RPMI8226 (cell line): ENCODE measurements at regions not wholly inside any gene's neighbourhood (a gene's known extent, or its start where the extent isn't known, plus 50 kb on each side); places are given as distances from the start of the nearest gene placed in this dataset.
"Not testable (repeated sequence)": the region's sequence is repeated elsewhere in the genome, so short reads cannot be mapped to it uniquely, and the experiment has no call there.

Experiments used
- DNase-seq: peaks from one replicate; pipeline ENCODE4 v3.0.0-alpha.2; 2015

DNA sequence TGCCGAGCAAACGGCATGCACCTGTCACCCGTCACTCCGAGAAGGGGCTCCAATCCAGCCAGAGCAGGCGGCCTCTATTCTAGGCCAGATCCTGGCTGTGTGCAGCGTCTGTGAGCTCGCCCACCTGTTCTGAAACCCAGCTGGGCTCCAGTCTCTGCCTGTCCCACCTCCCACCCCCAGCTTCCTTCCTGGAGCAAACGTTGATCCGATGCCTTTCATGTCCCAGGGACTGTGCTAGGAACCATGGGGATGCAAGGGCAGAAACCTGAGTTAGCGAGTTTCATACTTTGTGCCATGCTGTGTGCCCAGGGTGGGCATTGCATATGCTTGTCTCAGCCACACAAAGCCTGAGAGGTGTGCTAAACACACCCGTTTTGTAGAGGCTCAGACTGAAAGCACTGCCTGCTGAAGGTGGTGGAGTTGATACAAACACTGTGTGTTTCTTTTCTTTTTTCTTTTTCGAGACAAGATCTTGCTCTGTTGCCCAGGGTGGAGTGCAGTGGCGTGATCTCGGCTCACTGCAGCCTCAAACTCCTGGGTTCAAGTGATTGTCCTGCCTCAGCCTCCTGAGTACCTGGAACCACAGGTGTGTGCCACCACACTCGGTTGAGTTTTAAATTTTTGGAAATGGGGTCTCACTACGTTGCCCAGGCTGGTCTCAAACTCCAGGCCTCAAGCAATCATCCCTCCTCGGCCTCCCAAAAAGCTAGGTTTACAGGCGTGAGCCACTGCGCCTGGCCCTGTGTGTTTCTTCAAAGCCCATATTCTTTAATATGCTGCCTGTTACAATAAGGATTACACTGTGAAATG is 84.1 kb upstream of the MED13L start:
- peak; percentile 95 for DNase-seq

DNA sequence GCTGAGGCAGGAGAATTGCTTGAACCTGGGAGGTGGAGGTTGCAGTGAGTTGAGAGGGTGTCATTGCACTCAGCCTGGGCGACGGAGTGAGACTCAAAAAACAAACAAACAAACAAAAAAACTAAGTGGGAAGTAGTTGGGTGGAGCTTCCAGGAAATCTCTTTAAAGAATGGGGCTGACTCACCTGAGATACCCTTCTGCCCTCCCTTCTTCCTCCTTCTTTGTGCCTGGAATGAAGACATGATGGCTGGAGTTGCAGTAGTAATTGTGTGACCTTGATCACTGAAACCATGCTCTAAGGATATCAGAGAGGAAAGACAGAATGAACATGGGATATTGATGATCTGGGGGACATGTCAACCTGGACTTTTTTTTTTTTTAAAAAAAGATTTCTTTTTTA is 87.6 kb upstream of the MED13L start:
- no peak for DNase-seq

GRCh38 chr12:116365606-116366455 is 88.3 kb upstream of the MED13L start:
- no peak for DNase-seq

- no peak for DNase-seq
Observed at GRCh38 chr12:116366456-116366776, 88.9 kb upstream of the MED13L start.

DNA sequence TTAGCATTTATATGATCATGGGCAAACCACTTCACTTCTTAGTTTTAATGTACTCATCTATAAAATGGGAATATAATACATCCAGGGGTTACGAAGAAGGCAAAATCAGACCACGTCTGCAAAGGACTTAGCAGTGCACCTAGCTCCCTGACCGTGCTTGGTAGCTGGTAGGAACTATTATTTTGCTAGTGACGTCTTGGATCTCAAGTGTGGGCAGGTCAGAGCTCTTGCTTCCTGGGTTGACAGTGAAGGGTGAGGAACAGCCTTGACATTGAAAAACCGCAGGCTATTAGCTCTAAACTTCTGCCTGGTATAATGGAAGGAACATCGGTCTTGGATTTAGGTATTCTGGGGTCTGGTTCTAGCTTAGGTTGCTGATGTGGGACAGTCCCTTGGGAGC is 89.3 kb upstream of the MED13L start:
- no peak for DNase-seq

DNA sequence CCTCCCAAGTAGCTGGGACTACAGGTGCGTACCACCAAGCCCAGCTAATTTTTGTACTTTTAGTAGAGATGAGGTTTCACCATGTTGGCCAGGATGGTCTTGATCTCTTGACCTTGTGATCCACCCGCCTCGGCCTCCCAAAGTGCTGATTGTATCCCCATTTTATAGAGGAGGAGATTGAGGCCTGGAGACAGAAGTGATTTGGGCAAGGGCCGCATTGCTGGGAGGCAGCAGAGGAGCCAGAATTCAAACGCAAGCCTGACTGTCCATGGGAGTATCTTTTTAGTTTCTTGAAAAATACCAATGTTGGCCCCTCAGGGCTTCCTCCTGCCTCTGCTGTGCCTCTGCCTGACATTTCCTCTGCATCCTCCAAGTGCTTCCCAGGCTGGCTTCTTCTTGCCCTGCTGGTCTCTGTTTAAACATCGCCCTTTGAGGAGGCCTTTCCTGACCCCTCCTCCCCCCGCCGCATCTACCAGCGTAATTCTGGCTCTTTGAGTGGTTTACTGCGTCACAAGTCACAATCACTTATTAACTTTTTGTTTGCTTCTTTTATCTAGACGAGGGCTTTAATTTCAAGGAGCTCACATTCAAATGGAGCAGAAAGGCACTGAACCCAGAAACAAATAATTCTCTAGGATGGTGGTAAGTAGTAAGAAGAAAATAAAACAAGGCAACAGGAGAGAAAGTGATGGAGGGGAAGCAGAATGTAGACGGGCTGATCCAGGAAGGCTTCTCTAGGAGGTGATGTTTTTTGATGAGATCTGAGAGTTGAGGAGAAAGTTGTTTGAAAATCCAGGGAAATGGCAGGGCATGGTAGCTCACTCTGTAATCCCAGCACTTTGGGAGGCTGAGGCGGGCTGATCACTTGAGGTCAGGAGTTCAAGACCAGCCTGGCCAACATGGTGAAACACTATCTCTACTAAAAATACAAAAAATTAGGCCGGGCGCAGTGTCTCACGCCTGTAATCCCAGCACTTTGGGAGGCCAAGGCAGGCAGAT is 91.0 kb upstream of the MED13L start:
- DNase-seq = no peak

DNA sequence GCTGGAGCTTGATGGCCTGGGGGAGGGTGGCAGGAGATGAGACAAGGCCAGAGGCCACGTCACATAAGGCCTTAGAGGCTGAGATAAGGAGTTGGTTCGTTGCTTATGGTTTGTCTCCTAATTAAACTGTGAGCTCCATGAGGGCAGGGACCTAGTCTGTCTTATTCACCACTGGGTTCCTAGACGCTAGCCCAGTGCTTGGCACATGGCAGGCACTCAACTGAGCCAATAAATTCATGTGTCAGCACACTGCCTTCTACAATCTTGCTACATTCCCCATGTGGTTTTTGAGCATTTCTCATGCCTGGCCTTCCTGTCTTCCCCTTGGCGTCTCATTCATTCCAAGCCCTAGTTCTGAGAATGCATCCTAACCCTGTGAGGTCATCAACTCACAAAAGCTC is 92.5 kb upstream of the MED13L start:
- DNase-seq = no peak

DNA sequence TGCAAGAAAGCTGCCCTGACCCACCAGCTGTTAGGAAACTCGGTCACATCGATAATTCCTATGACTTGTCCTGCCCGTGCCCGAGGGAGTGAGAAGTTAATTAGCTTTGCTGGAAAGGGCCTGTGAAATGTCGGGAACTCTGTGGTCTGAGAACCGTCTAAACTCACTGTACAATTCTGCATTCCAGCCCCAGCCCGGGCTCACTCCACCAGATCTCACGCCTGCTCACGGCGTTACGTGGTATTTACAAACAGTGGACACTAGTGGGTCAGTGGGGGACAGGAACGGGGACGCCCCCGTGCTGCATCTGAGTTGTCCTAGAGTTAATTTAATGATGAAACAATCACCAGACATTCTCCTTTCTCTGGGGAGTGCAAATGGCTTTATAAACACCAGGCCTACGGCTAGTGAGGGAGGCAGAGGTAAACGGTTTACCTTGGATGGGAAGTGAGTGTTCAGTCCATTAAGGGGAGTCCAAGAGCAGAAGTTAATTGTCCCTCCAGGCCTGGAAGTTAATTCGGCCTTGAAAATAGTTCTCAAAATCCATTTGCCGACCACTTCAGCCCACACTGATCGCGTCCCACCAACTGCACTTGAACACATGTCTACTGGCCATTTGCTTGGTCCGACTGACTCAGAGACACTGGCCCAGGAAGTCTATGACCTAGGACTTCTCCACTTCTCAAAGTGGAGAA is 93.5 kb upstream of the MED13L start:
- no peak for DNase-seq

GRCh38 chr12:116372815-116373214 is 95.3 kb upstream of the MED13L start:
- no peak for DNase-seq

GRCh38 chr12:116373572-116374206 is 96.2 kb upstream of the MED13L start:
- DNase-seq = no peak

GRCh38 chr12:116374207-116374606 is 96.7 kb upstream of the MED13L start:
- no peak for DNase-seq

- DNase-seq = no peak
Observed at GRCh38 chr12:116375278-116375842, 97.9 kb upstream of the MED13L start.

DNA sequence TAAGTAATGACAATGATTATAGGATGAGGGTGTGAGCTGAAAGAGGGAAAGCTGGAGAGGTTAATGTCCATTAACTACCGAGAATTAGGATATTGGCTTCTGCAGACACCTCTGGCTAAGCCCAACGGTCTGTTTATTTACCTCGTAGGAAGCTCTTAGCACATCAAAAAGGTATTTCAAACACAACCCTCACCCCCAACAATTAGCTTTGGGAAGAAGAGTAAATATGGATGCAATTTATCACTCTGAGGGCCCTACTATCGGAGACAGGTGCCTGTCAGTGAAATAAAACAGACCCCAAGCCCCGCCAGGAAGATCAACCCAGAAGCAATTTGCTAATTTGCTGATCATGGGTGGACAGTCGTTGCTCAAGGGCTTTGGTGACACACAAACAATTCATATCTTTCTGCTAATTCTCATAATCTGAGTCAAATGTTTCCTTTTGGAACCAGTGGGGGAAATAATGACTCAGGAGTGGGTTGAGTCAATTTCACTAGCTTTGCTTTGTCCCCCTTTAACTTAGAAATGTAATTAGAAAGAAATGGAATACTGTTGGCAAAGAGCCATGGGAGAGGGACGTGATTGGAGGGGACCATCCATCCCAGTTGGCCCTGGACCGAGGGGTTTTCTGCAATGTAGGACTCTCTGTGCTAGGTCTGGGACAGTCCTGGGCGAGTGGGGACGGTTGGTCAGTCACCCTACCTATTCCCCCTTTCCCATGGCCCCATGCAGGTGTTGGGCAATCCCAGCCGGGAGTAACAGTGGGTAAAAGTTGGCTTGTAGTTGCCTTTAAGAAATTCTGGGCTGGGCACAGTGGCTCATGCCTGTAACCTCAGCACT is 99.1 kb upstream of the MED13L start:
- no peak for DNase-seq

DNA sequence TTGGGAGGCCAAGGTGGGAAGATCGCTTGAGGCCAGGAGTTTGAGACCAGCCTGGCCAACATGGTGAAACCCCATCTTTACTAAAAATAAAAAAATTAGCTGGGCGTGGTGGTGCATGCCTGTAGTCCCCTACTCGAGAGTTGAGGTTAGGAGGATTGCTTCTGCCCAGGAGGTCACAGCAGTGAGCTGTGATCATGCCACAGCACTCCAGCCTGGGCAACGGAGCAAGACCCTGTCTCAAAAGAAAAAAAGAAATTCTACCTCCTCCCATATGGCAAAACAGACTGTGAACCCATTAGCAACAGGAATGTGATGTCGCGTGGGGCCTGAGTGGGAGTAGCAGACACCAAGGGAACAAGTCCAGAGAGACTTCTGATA is 99.7 kb upstream of the MED13L start:
- DNase-seq = not testable (repeated sequence)

DNA sequence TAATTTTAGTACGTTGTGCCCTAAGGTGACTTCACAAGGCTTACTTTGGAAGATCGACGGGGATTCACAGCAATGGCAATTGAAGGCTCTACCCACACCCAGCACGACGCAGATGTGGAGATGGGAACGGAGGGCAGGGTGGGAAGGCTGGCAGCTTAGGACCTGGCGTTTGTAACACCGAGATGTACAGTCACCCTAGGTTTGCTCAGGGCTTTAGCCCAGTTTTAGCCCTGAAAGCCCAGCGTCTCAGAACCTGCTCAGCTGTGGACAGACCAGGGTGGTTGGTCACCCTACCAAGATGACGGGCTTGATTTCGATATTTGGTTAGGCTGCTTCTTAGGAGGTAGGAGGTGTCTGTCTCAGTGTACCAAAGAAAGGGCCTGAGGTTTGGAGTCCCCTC is 100.5 kb upstream of the MED13L start:
- no peak for DNase-seq

DNA sequence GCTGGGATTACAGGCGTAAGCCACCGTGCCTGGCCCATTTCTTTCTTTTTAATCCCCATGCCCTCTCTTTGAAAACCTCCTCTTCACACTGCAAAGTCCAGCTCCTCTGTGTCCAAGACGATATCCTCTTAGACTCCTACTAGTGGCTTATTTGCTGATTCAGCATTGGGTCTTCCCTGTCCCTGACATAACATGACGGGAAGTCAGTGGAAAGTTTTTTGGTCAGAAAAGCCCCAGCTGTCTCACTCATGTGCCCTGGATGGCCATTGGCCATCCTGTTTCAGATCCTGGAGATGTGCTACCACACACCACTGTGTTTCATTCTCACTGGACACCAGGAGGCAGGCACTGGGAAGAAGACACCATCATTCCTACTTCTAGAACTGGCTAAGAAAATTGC is 102.6 kb upstream of the MED13L start:
- no peak for DNase-seq

DNA sequence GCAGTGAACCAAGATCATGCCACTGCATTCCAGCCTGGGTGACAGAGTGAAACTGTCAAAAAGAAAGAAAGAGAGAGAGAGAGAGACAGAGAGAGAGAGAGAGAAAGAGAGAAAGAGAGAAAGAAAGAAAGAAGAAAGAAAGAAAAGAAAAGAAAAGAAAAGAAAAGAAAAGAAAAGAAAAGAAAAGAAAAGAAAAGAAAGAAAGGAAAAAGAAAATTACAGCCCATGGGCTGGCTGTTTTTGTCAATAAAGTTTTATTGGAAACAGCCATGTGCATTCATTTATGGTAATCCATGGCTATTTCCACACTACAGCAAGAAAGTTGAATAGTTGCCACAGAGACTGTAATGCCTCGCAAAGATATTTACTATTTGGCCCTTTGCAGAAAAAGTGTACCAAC is 103.2 kb upstream of the MED13L start:
- not testable (repeated sequence) for DNase-seq

GRCh38 chr12:116381240-116381743 is 103.8 kb upstream of the MED13L start:
- no peak for DNase-seq

DNA sequence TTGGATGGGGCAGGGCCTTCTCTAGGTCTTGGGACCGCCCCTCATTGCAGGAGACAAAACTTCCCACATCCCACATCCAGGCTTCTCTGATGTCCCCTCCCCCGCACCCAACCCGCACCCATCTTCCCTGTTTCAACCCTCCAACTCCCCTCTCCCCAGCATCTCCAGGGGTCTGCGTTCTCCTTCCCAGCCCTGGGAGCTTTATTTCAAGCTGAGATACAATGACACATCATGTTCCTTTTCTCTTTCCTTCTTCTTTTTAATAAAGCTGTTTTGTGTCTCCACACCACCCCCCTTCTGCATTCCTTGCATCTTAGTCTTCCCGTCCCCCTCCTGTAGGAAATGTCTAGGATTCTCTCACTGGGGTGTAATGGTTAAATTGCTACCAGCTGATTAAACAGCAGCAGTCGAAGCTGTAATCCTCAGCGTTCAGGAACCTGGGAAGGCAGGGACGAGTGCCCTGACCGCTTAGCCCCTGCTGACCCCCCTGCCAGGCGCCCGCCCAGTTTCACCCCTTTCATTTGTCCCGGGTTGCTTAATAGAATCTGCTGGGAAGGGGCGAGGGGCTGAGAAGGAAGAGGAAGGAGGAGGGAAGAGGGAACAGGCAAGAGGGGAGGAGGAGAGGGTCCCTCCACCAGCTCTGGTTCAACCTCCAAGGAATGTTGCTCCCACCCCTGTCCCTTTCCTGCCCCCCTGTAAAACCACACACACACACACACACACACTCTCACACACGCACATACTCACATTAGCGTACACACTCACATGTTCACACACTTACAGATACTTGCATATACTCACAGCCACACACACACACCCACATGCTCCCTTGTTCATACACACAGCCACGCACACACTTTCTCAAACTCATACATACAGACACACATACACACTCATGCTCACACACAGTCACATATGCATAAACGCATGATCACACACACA is 104.5 kb upstream of the MED13L start:
- DNase-seq = no peak
